HepG2 (cell line): ENCODE measurements at regions not wholly inside any gene's neighbourhood (a gene's known extent, or its start where the extent isn't known, plus 50 kb on each side); places are given as distances from the start of the nearest gene placed in this dataset.

ENCODE experiments used
- ATAC-seq: fragments of 200-7000 bp; cut with Tn5 transposase; 3 replicates; pipeline ENCODE4 v1.9.1; 2020; ENCODE audit warnings: mild to moderate bottlenecking, moderate library complexity
- BruUV-seq: library from RNA; stranded (reverse); fragments of 400-500 nt; replicated peaks from 2 replicates; lab custom pipeline; 2021; lab: Mats Ljungman, UMichigan
- CTCF ChIA-PET: fragments of 300-600 bp; formaldehyde crosslinking; extraction: SDS; loops from one replicate; lab custom pipeline; 2021; ENCODE audit warnings: low total read pairs, inconsistent platforms, low intra/inter-chr PET ratio; lab: Yijun Ruan, JAX
- POLR2A ChIA-PET: fragments of 350-600 bp; sonication (Branson Sonifier 250); formaldehyde crosslinking; loops from one replicate; lab custom pipeline; 2020; ENCODE audit warnings: antibody characterized with exemption, inconsistent platforms; lab: Yijun Ruan, JAX
- DNase-seq: peaks from one replicate; pipeline ENCODE4 v3.0.0-alpha.2; 2015; ENCODE audit warnings: low spot score
- FAIRE-seq: peaks from 3 replicates; lab custom pipeline; 2011; peaks lifted over from hg19 to GRCh38; lab: Jason Lieb, UNC
- H2AFZ ChIP-seq: one replicate; pipeline ENCODE4 v1.6.1; 2011; ENCODE audit warnings: low read length, inconsistent platforms
- H3K27ac ChIP-seq: fragments of 300-600 bp; 3 replicates; pipeline ENCODE4 v1.8.0; 2011; ENCODE audit warnings: mixed run types, mild to moderate bottlenecking, mixed read lengths, low read length, inconsistent platforms; ENCODE audit not compliant: insufficient read depth; ENCODE audit errors: extremely low read length
- H3K27me3 ChIP-seq, 2 experiments: fragments of 200-600 bp in 1 of 2; 2 replicates in 1 of 2; 3 replicates in 1 of 2; pipeline versions ENCODE4 v1.6.0 to v1.8.0; 2011; ENCODE audit warnings: low read length in 2 of 2, mild to moderate bottlenecking in 2 of 2, moderate library complexity in 2 of 2, inconsistent platforms in 1 of 2; ENCODE audit not compliant: insufficient read depth in 2 of 2, control insufficient read depth in 1 of 2
- H3K36me3 ChIP-seq, 2 experiments: fragments of 200-600 bp in 1 of 2; replicated peaks in 1 of 2; 2 replicates in 1 of 2; 3 replicates in 1 of 2; pipeline versions ENCODE4 v1.5.1 to v1.8.0; 2011; ENCODE audit warnings: low read length in 2 of 2, inconsistent platforms in 1 of 2; ENCODE audit not compliant: insufficient read depth in 2 of 2, control insufficient read depth in 1 of 2
- H3K4me1 ChIP-seq: 2 replicates; pipeline ENCODE4 v1.5.1; 2012; ENCODE audit warnings: low read length, inconsistent platforms; ENCODE audit not compliant: insufficient read depth
- H3K4me2 ChIP-seq: 2 replicates; pipeline ENCODE4 v1.6.0; 2011; ENCODE audit warnings: low read depth, low read length, inconsistent platforms
- H3K4me3 ChIP-seq, 3 experiments: fragments of 200-600 bp in 1 of 3; sonication (generic), shearing (Covaris generic) in 1 of 3; replicated peaks in 1 of 3; 2 replicates each; pipeline ENCODE4 v1.5.1; 2011 to 2016; ENCODE audit warnings: low read length in 3 of 3, inconsistent platforms in 2 of 3, low read depth in 2 of 3, mild to moderate bottlenecking in 2 of 3, control low read depth in 1 of 3, mixed read lengths in 1 of 3; ENCODE audit not compliant: insufficient read depth in 1 of 3
- H3K79me2 ChIP-seq: one replicate; pipeline ENCODE4 v1.6.1; 2011; ENCODE audit warnings: low read length, inconsistent platforms; ENCODE audit not compliant: insufficient read depth
- H3K9ac ChIP-seq: 2 replicates; pipeline ENCODE4 v1.6.0; 2011; ENCODE audit warnings: mild to moderate bottlenecking, low read depth, low read length, inconsistent platforms; ENCODE audit not compliant: insufficient read depth
- H3K9me3 ChIP-seq: 2 replicates; pipeline ENCODE4 v1.5.1; 2012; ENCODE audit warnings: mild to moderate bottlenecking, low read length
- H4K20me1 ChIP-seq: 2 replicates; pipeline ENCODE4 v1.6.0; 2011; ENCODE audit warnings: inconsistent platforms, mild to moderate bottlenecking, low read length, moderate library complexity; ENCODE audit not compliant: insufficient read depth
- ARHGAP35 ChIP-seq: sonication (generic); formaldehyde crosslinking; IDR thresholded peaks from 2 replicates; pipeline ENCODE4 v1.9.0; 2022; ENCODE audit warnings: mild to moderate bottlenecking, inconsistent platforms, moderate library complexity, missing genetic modification reagents, borderline replicate concordance
- ATAD3A ChIP-seq: sonication (generic); formaldehyde crosslinking; IDR thresholded peaks from 2 replicates; pipeline ENCODE4 v1.4.0; 2020; ENCODE audit warnings: missing genetic modification reagents
- ATRX ChIP-seq: sonication (generic); formaldehyde crosslinking; IDR thresholded peaks from 2 replicates; pipeline ENCODE4 v1.4.0; 2020; ENCODE audit warnings: missing genetic modification reagents, borderline replicate concordance
- CCAR2 ChIP-seq: fragments of 200-400 bp; formaldehyde crosslinking; optimal IDR thresholded peaks from 2 replicates; pipeline ENCODE3; 2018; ENCODE audit warnings: low read depth, mild to moderate bottlenecking, low read length, moderate library complexity
- NBN ChIP-seq: fragments of 450-650 bp; conservative IDR thresholded peaks from 2 replicates; pipeline ENCODE4 v1.6.1; 2017
- PLRG1 ChIP-seq: fragments of 450-650 bp; conservative IDR thresholded peaks from 2 replicates; pipeline ENCODE4 v1.6.1; 2016
- SP4 ChIP-seq: sonication (generic); formaldehyde crosslinking; IDR thresholded peaks from 2 replicates; pipeline ENCODE4 v1.8.1; 2023; ENCODE audit warnings: mild to moderate bottlenecking, missing genetic modification reagents
- TCF7L2 ChIP-seq: IDR thresholded peaks from 2 replicates; pipeline ENCODE4 v1.6.1; 2011; ENCODE audit warnings: mild to moderate bottlenecking, low read depth, low read length, moderate library complexity
- ZNF12 ChIP-seq: sonication (generic); formaldehyde crosslinking; IDR thresholded peaks from 2 replicates; pipeline ENCODE4 v1.5.0; 2020; ENCODE audit warnings: missing genetic modification reagents
- ZNF124 ChIP-seq: sonication (generic); formaldehyde crosslinking; IDR thresholded peaks from 2 replicates; pipeline ENCODE4 v1.4.0; 2020; ENCODE audit warnings: missing genetic modification reagents
- ZNF136 ChIP-seq: sonication (generic); formaldehyde crosslinking; IDR thresholded peaks from 2 replicates; pipeline ENCODE4 v1.8.1; 2022; ENCODE audit warnings: low read depth, mild to moderate bottlenecking, moderate library complexity, missing genetic modification reagents
- ZNF629 ChIP-seq: sonication (generic); formaldehyde crosslinking; conservative IDR thresholded peaks from 2 replicates; pipeline ENCODE4 v1.5.0; 2020; ENCODE audit warnings: missing genetic modification reagents
- ZNF7 ChIP-seq: IDR thresholded peaks from 2 replicates; pipeline ENCODE4 v1.6.1; 2016; ENCODE audit warnings: missing biosample characterization, missing genetic modification reagents
- ZNF782 ChIP-seq: sonication (generic); formaldehyde crosslinking; IDR thresholded peaks from 2 replicates; pipeline ENCODE4 v1.4.0; 2020; ENCODE audit warnings: missing genetic modification reagents, mild to moderate bottlenecking, borderline replicate concordance
- ZNF788 ChIP-seq: sonication (generic); formaldehyde crosslinking; IDR thresholded peaks from 2 replicates; pipeline ENCODE4 v1.5.0; 2020; ENCODE audit warnings: mild to moderate bottlenecking, missing genetic modification reagents, borderline replicate concordance
- in situ Hi-C: cut with HindIII; loops from 2 replicates; pipeline ENCODE4 v1.10.0; 2017; ENCODE audit warnings: low pct_unique_long_range_greater_than_20kb; ENCODE audit not compliant: extremely low pct_ligation_motif_present
- intact Hi-C: fragments of 100-400 bp; cut with micrococcal nuclease; formaldehyde crosslinking; loops from one replicate; pipeline ENCODE4 v1.10.0; 2022; ENCODE audit not compliant: unreplicated experiment
- TF ChIP-seq, protein P1 (sequence below): sonication (generic); formaldehyde crosslinking; IDR thresholded peaks from 2 replicates; pipeline ENCODE4 v1.5.0; 2020; ENCODE audit warnings: missing genetic modification reagents
- TF ChIP-seq, protein P2 (sequence below): sonication (generic); formaldehyde crosslinking; IDR thresholded peaks from 2 replicates; pipeline ENCODE4 v1.5.1; 2020; ENCODE audit warnings: missing genetic modification reagents, mild to moderate bottlenecking, borderline replicate concordance

DNA sequence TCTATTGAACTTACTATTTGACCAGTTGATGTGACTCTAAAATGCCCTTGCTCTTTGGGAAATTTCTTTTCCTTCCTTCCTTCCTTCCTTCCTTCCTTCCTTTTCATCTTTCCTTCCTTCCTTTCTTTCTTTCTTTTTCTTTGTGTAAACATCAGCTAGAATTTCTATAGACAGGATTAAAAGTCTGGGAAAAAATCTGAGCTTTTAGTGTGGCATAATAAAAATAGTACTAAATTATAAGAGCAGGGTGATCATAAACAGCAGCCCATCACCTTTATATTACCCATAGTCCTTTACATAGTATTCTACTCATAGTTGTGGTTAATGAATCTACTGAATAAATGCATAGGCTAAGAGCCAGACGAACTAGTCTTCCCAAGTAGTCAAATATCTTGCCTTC, 281.0 kb upstream of the DAB1 start (continued):
- TF ChIP-seq ZNF136 (CRISPR knock-in tag) (no peak), ATRX (CRISPR knock-in tag) (no peak), ZNF629 (no peak)
- TF ChIP-seq, protein P1, sequence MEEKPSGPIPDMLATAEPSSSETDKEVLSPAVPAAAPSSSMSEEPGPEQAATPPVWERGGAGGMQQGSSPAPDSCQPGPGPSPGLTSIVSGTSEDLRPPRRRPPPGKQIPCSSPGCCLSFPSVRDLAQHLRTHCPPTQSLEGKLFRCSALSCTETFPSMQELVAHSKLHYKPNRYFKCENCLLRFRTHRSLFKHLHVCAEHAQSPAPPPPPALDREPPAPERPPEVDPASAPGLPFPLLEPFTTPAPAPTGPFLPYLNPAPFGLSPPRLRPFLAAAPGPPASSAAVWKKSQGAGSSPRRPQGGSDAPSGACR (CRISPR knock-in tag), result no peak
- TF ChIP-seq, all 625 proteins: peak for 0

DNA sequence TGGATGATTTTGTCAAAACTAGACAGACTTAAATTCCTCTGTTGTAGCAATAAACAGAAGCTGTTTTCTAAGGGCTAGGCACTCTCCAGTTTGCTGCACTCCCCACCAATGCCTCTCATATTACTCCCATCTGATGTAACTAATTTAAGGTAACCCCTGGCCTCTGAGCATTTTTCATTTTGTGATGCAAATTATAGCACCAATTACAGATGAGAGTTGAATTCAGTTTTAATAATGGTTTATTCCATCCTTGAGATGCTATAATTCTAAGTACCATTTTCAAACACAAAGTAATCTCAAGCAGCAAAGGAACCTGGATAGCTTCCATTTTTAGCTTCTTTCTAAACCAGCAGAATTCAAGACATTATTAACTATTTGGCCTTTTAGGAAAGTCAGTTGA, 280.4 kb upstream of the DAB1 start:
- POLR2A ChIA-PET, result no interaction called here
- TF ChIP-seq ZNF788 (CRISPR knock-in tag) (no peak), TCF7L2 (no peak), ATAD3A (CRISPR knock-in tag) (no peak), ZNF782 (CRISPR knock-in tag) (no peak), CCAR2 (no peak), ZNF12 (CRISPR knock-in tag) (no peak), ARHGAP35 (CRISPR knock-in tag) (no peak), SP4 (CRISPR knock-in tag) (no peak), ZNF124 (CRISPR knock-in tag) (no peak), ZNF7 (CRISPR knock-in tag) (no peak), NBN (no peak), PLRG1 (no peak)
- TF ChIP-seq, protein P2, sequence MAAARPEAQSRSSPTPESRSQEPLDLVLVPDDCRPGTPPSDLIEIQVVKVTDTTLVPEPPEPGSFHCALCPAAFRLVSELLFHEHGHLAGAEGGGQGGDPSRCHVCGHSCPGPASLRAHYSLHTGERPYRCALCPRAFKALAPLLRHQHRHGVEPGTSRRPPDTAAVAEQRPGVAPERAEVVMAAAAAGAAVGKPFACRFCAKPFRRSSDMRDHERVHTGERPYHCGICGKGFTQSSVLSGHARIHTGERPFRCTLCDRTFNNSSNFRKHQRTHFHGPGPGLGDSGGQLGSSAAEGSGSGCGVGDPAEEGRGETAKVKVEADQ, result no peak

More for the DNA sequence above, 280.4 kb upstream of the DAB1 start:
- in situ Hi-C loops, result no loop called here
- Histone ChIP-seq H3K4me3 (no peak overlapping the region), H3K36me3 (no peaks in the 10 kb centered on the region), H3K9ac (no peak overlapping the region), H3K4me2 (no peak overlapping the region), H2AFZ (no peak overlapping the region), H3K4me1 (no peaks in the 10 kb centered on the region), H3K9me3 (no peaks in the 10 kb centered on the region), H4K20me1 (no peaks in the 10 kb centered on the region), H3K27me3 (no peaks in the 10 kb centered on the region), H3K27ac (no peak overlapping the region), H3K79me2 (no peaks in the 10 kb centered on the region)
- intact Hi-C loops, result no loop called here
- CTCF ChIA-PET, result no interaction called here
- DNase-seq, result no peak
- BruUV-seq, result no TSS peak
- no peak for FAIRE-seq
- ATAC-seq, result no peak
